Endodermal cell (in vitro differentiated cells): ENCODE measurements at regions not wholly inside any gene's neighbourhood (a gene's known extent, or its start where the extent isn't known, plus 50 kb on each side); places are given as distances from the start of the nearest gene placed in this dataset.

ENCODE experiments used
- DNase-seq: peaks from one replicate; pipeline ENCODE4 v3.0.0-alpha.2; 2017
- H3K27ac ChIP-seq: 2 replicates; pipeline ENCODE4 v1.5.1; 2013; ENCODE audit warnings: mild to moderate bottlenecking, low read depth, low read length, moderate library complexity
- H3K27me3 ChIP-seq: 2 replicates; pipeline ENCODE4 v1.6.1; 2013; ENCODE audit warnings: mild to moderate bottlenecking, low read length, moderate library complexity; ENCODE audit not compliant: insufficient read depth, control insufficient read depth, poor library complexity, severe bottlenecking
- H3K36me3 ChIP-seq: 2 replicates; pipeline ENCODE4 v1.7.0; 2013; ENCODE audit warnings: mild to moderate bottlenecking, low read length, moderate library complexity; ENCODE audit not compliant: control insufficient read depth, insufficient read depth
- H3K4me1 ChIP-seq: one replicate; pipeline ENCODE4 v1.7.0; 2013; ENCODE audit warnings: low read length; ENCODE audit not compliant: control insufficient read depth, insufficient read depth
- H3K4me3 ChIP-seq: 2 replicates; pipeline ENCODE4 v1.5.1; 2013; ENCODE audit warnings: mild to moderate bottlenecking, low read length, moderate library complexity
- H3K9ac ChIP-seq: 2 replicates; pipeline ENCODE4 v1.6.1; 2013; ENCODE audit warnings: mild to moderate bottlenecking, low read length, moderate library complexity; ENCODE audit not compliant: poor library complexity, severe bottlenecking; ENCODE audit errors: extremely low read depth
- H3K9me3 ChIP-seq: 2 replicates; pipeline ENCODE4 v1.6.1; 2013; ENCODE audit warnings: mild to moderate bottlenecking, low read length, moderate library complexity; ENCODE audit not compliant: control insufficient read depth
- H3K27ac Mint-ChIP-seq: 2 replicates; pipeline ENCODE4 v1.8.0; 2020; ENCODE audit warnings: mixed read lengths
- H3K27me3 Mint-ChIP-seq: 2 replicates; pipeline ENCODE4 v1.8.0; 2021; ENCODE audit warnings: mild to moderate bottlenecking, mixed read lengths; ENCODE audit not compliant: insufficient read depth
- H3K36me3 Mint-ChIP-seq: 2 replicates; pipeline ENCODE4 v1.8.0; 2020; ENCODE audit warnings: low read depth, mixed read lengths
- H3K4me1 Mint-ChIP-seq: 2 replicates; pipeline ENCODE4 v1.8.0; 2020; ENCODE audit warnings: mixed read lengths
- H3K4me3 Mint-ChIP-seq: 2 replicates; pipeline ENCODE4 v1.8.0; 2020; ENCODE audit warnings: mild to moderate bottlenecking, moderate library complexity, mixed read lengths
- H3K9me3 Mint-ChIP-seq: 2 replicates; pipeline ENCODE4 v1.8.0; 2020; ENCODE audit warnings: mild to moderate bottlenecking, mixed read lengths
- CTCF ChIP-seq: fragments of 200-600 bp; sonication (generic); conservative IDR thresholded peaks from 2 replicates; pipeline ENCODE4 v1.5.0; 2021; ENCODE audit warnings: antibody characterized with exemption, mild to moderate bottlenecking
- WGBS, 2 experiments: methylation state at CpG; one replicate each; pipeline versions ENCODE4 v1.1.5 to v1.1.7; 2013; ENCODE audit warnings: missing lambda C conversion rate in 2 of 2, mixed read lengths in 1 of 2; ENCODE audit not compliant: insufficient coverage in 1 of 2, insufficient read length in 1 of 2; 5-methylcytosine and 5-hydroxymethylcytosine counted together

GRCh38 chr14:82126006-82126405 lies 592.4 kb upstream of the SEL1L start:
- Histone ChIP-seq H3K9me3 (no peaks in the 10 kb centered on the region), H3K4me1 (no peaks in the 10 kb centered on the region), H3K9ac (no peak overlapping the region), H3K27ac (no peak overlapping the region), H3K36me3 (no peaks in the 10 kb centered on the region), H3K27me3 (no peaks in the 10 kb centered on the region), H3K4me3 (no peak overlapping the region)
- no peak for TF ChIP-seq CTCF
- no peak overlapping the region for H3K4me3 Mint-ChIP-seq
- no peaks in the 10 kb centered on the region for H3K9me3 Mint-ChIP-seq
- no peaks in the 10 kb centered on the region for H3K4me1 Mint-ChIP-seq
- DNase-seq = no peak
- WGBS, 2 experiments = 71 to 88% methylated on average over 1 to 2 of the region's 2 CpGs
- H3K27ac Mint-ChIP-seq = no peak overlapping the region
- no peaks in the 10 kb centered on the region for H3K27me3 Mint-ChIP-seq
- H3K36me3 Mint-ChIP-seq = no peaks in the 10 kb centered on the region

- Mint-ChIP-seq H3K27me3 (no peaks in the 10 kb centered on the region), H3K4me3 (no peak overlapping the region), H3K36me3 (no peaks in the 10 kb centered on the region), H3K9me3 (peaks cover 2% of the 10 kb centered on the region), H3K27ac (no peak overlapping the region), H3K4me1 (no peaks in the 10 kb centered on the region)
- H3K27me3 ChIP-seq = no peaks in the 10 kb centered on the region
- H3K4me1 ChIP-seq = no peaks in the 10 kb centered on the region
- H3K9ac ChIP-seq = no peak overlapping the region
- no CpG with 5 or more reads among the region's 1 CpG for WGBS, 2 experiments
- no peaks in the 10 kb centered on the region for H3K36me3 ChIP-seq
- H3K27ac ChIP-seq = no peak overlapping the region
- H3K9me3 ChIP-seq = no peaks in the 10 kb centered on the region
- TF ChIP-seq CTCF = no peak
- no peak overlapping the region for H3K4me3 ChIP-seq
- DNase-seq = no peak
Measured at GRCh38 chr14:82134411-82134810, 600.8 kb upstream of the SEL1L start.

GRCh38 chr14:82138431-82138830 lies 604.8 kb upstream of the SEL1L start:
- Histone ChIP-seq H3K36me3 (no peaks in the 10 kb centered on the region), H3K9me3 (peaks cover 10% of the 10 kb centered on the region), H3K4me3 (no peak overlapping the region), H3K27me3 (no peaks in the 10 kb centered on the region), H3K27ac (no peak overlapping the region), H3K9ac (no peak overlapping the region), H3K4me1 (no peaks in the 10 kb centered on the region)
- Mint-ChIP-seq H3K36me3 (no peaks in the 10 kb centered on the region), H3K27ac (no peak overlapping the region), H3K4me1 (no peaks in the 10 kb centered on the region), H3K27me3 (no peaks in the 10 kb centered on the region), H3K9me3 (peaks cover 21% of the 10 kb centered on the region), H3K4me3 (no peak overlapping the region)
- WGBS, 2 experiments = 79% methylated on average over 1 of the region's 1 CpG; no CpG with 5 or more reads in 1 of the 2 experiments
- no peak for TF ChIP-seq CTCF
- DNase-seq = no peak
